H1 (cell line): ENCODE measurements at regions not wholly inside any gene's neighbourhood (a gene's known extent, or its start where the extent isn't known, plus 50 kb on each side); places are given as distances from the start of the nearest gene placed in this dataset.
"Not testable (repeated sequence)": the region's sequence is repeated elsewhere in the genome, so short reads cannot be mapped to it uniquely, and the experiment has no call there.

Experiments used
- CTCF ChIA-PET: fragments of 300-600 bp; sonication (Branson Sonifier 250); formaldehyde crosslinking; loops from one replicate; lab custom pipeline; 2021; ENCODE audit not compliant: partially characterized antibody; lab: Charles Lee
- POLR2A ChIA-PET: fragments of 300-600 bp; sonication (Branson Sonifier 250); formaldehyde crosslinking; loops from one replicate; lab custom pipeline; 2021; ENCODE audit warnings: inconsistent platforms; ENCODE audit not compliant: partially characterized antibody; lab: Charles Lee
- DNase-seq, 2 experiments: peaks; one replicate each; pipeline versions ENCODE4 v3.0.0 to v3.0.0-alpha.2; 2010 to 2022; ENCODE audit warnings: low spot score in 2 of 2, low read depth in 1 of 2, mixed read lengths in 1 of 2
- FAIRE-seq: peaks from 2 replicates; lab custom pipeline; 2011; peaks lifted over from hg19 to GRCh38; lab: Jason Lieb, UNC
- H2AFZ ChIP-seq: 2 replicates; pipeline ENCODE4 v1.8.1; 2012; ENCODE audit warnings: low read length, inconsistent platforms
- H2AK5ac ChIP-seq: 2 replicates; pipeline ENCODE4 v1.6.1; 2013; ENCODE audit warnings: low read depth, low read length
- H2BK120ac ChIP-seq: replicated peaks from 2 replicates; pipeline ENCODE3; 2013; ENCODE audit warnings: low read depth, low read length, inconsistent platforms
- H2BK12ac ChIP-seq: 2 replicates; pipeline ENCODE4 v1.6.1; 2013; ENCODE audit warnings: low read depth, low read length
- H2BK15ac ChIP-seq: 2 replicates; pipeline ENCODE4 v1.6.1; 2013; ENCODE audit warnings: low read length
- H2BK20ac ChIP-seq: 2 replicates; pipeline ENCODE4 v1.6.1; 2013; ENCODE audit warnings: low read length
- H2BK5ac ChIP-seq: 2 replicates; pipeline ENCODE4 v1.6.1; 2013; ENCODE audit warnings: low read depth, low read length
- H3K14ac ChIP-seq: 2 replicates; pipeline ENCODE4 v1.6.1; 2013; ENCODE audit warnings: inconsistent platforms; ENCODE audit not compliant: insufficient read length
- H3K18ac ChIP-seq: 2 replicates; pipeline ENCODE4 v1.6.1; 2013; ENCODE audit warnings: low read length; ENCODE audit errors: extremely low read depth
- H3K23ac ChIP-seq: 2 replicates; pipeline ENCODE4 v1.6.1; 2013; ENCODE audit warnings: inconsistent platforms; ENCODE audit not compliant: insufficient read length
- H3K23me2 ChIP-seq: 2 replicates; pipeline ENCODE4 v1.6.1; 2013; ENCODE audit warnings: low read depth, low read length
- H3K27ac ChIP-seq: 2 replicates; pipeline ENCODE4 v1.6.1; 2011; ENCODE audit warnings: low read depth, low read length, inconsistent platforms
- H3K27me3 ChIP-seq, 4 experiments: replicated peaks in 1 of 4; 1 replicate in 1 of 4; 2 replicates in 3 of 4; pipeline versions ENCODE4 v1.6.1 to v1.8.1; 2011 to 2013; ENCODE audit warnings: low read length in 3 of 4, mild to moderate bottlenecking in 3 of 4, inconsistent platforms in 2 of 4, mixed read lengths in 2 of 4, moderate library complexity in 1 of 4; ENCODE audit not compliant: control insufficient read depth in 3 of 4, insufficient read depth in 3 of 4; ENCODE audit errors: extremely low read depth in 1 of 4
- H3K36me3 ChIP-seq, 4 experiments: 2 replicates each; pipeline versions ENCODE4 v1.6.1 to v1.8.1; 2011 to 2013; ENCODE audit warnings: mild to moderate bottlenecking in 4 of 4, low read length in 3 of 4, moderate library complexity in 2 of 4, control low read depth in 1 of 4, inconsistent platforms in 1 of 4; ENCODE audit not compliant: insufficient read depth in 4 of 4, control insufficient read depth in 2 of 4
- H3K4ac ChIP-seq: replicated peaks from 2 replicates; pipeline ENCODE3; 2013; ENCODE audit warnings: low read length, low read depth, mixed read lengths, inconsistent platforms; ENCODE audit not compliant: insufficient read length
- H3K4me1 ChIP-seq, 4 experiments: replicated peaks in 1 of 4; 1 replicate in 1 of 4; 2 replicates in 3 of 4; pipeline versions ENCODE4 v1.6.1 to v1.8.1; 2011 to 2013; ENCODE audit warnings: low read length in 3 of 4, inconsistent platforms in 2 of 4, mixed read lengths in 1 of 4; ENCODE audit not compliant: insufficient read depth in 4 of 4, control insufficient read depth in 3 of 4
- H3K4me2 ChIP-seq, 2 experiments: 2 replicates each; pipeline versions ENCODE4 v1.6.1 to v1.8.1; 2011 to 2013; ENCODE audit warnings: low read depth in 2 of 2, low read length in 2 of 2, control low read depth in 1 of 2, inconsistent platforms in 1 of 2, mild to moderate bottlenecking in 1 of 2; ENCODE audit not compliant: insufficient read depth in 1 of 2
- H3K4me3 ChIP-seq, 4 experiments: fragments of 200-600, 300-600 bp in 1 of 4; sonication (generic), shearing (Covaris generic), sonication (Bioruptor Twin) in 1 of 4; 2 replicates each; pipeline versions ENCODE4 v1.5.1 to v1.8.1; 2011 to 2016; ENCODE audit warnings: low read length in 4 of 4, low read depth in 3 of 4, control low read depth in 2 of 4, inconsistent platforms in 2 of 4, mild to moderate bottlenecking in 2 of 4, mixed read lengths in 1 of 4, moderate library complexity in 1 of 4; ENCODE audit not compliant: insufficient read depth in 2 of 4; ENCODE audit errors: extremely low read depth in 1 of 4
- H3K56ac ChIP-seq: replicated peaks from 2 replicates; pipeline ENCODE3; 2013; ENCODE audit warnings: low read depth, mild to moderate bottlenecking, mixed read lengths, low read length, inconsistent platforms; ENCODE audit not compliant: insufficient read length
- H3K79me1 ChIP-seq: 2 replicates; pipeline ENCODE4 v1.6.1; 2013; ENCODE audit warnings: low read depth, low read length, control low read depth
- H3K79me2 ChIP-seq, 2 experiments: 2 replicates each; pipeline versions ENCODE4 v1.6.1 to v1.8.1; 2012 to 2013; ENCODE audit warnings: low read length in 2 of 2, mild to moderate bottlenecking in 2 of 2, inconsistent platforms in 1 of 2; ENCODE audit not compliant: insufficient read depth in 2 of 2, control insufficient read depth in 1 of 2
- H3K9ac ChIP-seq, 4 experiments: replicated peaks in 1 of 4; 1 replicate in 1 of 4; 2 replicates in 3 of 4; pipeline versions ENCODE4 v1.6.1 to v1.8.1; 2011 to 2013; ENCODE audit warnings: low read depth in 3 of 4, low read length in 3 of 4, control low read depth in 2 of 4, mild to moderate bottlenecking in 2 of 4, moderate library complexity in 2 of 4, inconsistent platforms in 1 of 4; ENCODE audit errors: extremely low read depth in 1 of 4
- H3K9me3 ChIP-seq, 2 experiments: 2 replicates each; pipeline versions ENCODE4 v1.6.1 to v1.8.1; 2012 to 2013; ENCODE audit warnings: mild to moderate bottlenecking in 2 of 2, moderate library complexity in 2 of 2, control low read depth in 1 of 2, inconsistent platforms in 1 of 2, low read depth in 1 of 2, low read length in 1 of 2, mixed read lengths in 1 of 2; ENCODE audit not compliant: insufficient read depth in 2 of 2
- H4K20me1 ChIP-seq, 2 experiments: replicated peaks in 1 of 2; 2 replicates each; pipeline versions ENCODE3 to v1.8.1; 2011 to 2013; ENCODE audit warnings: inconsistent platforms in 2 of 2, low read length in 2 of 2, mild to moderate bottlenecking in 1 of 2; ENCODE audit not compliant: insufficient read depth in 2 of 2, control insufficient read depth in 1 of 2
- H4K5ac ChIP-seq: 2 replicates; pipeline ENCODE4 v1.6.1; 2013; ENCODE audit warnings: low read length, low read depth, mixed read lengths, inconsistent platforms; ENCODE audit not compliant: insufficient read length
- H4K8ac ChIP-seq: 2 replicates; pipeline ENCODE4 v1.8.0; 2013; ENCODE audit warnings: mild to moderate bottlenecking, moderate library complexity, low read length, inconsistent platforms; ENCODE audit not compliant: insufficient read depth; ENCODE audit errors: extremely low read depth
- H4K91ac ChIP-seq: replicated peaks from 2 replicates; pipeline ENCODE3; 2013; ENCODE audit warnings: low read length, mixed read lengths, inconsistent platforms; ENCODE audit not compliant: insufficient read length
- ASH2L ChIP-seq: fragments of 200-600, 300-600 bp; sonication (generic); IDR thresholded peaks from one replicate; pipeline ENCODE4 v1.7.1; 2017; ENCODE audit warnings: low read length
- BRCA1 ChIP-seq: IDR thresholded peaks from 2 replicates; pipeline ENCODE4 v1.6.1; 2012; ENCODE audit warnings: low read depth, low read length, improper control_type of control experiment
- E2F6 ChIP-seq: IDR thresholded peaks from 2 replicates; pipeline ENCODE4 v1.6.1; 2012; ENCODE audit warnings: inconsistent platforms
- FOSL1 ChIP-seq: IDR thresholded peaks from 2 replicates; pipeline ENCODE4 v1.6.1; 2011; ENCODE audit warnings: mild to moderate bottlenecking, low read depth, low read length, moderate library complexity; ENCODE audit not compliant: insufficient read depth
- GABPA ChIP-seq: IDR thresholded peaks from 2 replicates; pipeline ENCODE4 v1.6.1; 2011; ENCODE audit warnings: mild to moderate bottlenecking, low read length, moderate library complexity, borderline replicate concordance; ENCODE audit not compliant: insufficient read depth
- GTF2F1 ChIP-seq: IDR thresholded peaks from 2 replicates; pipeline ENCODE4 v1.6.1; 2012; ENCODE audit warnings: low read depth, low read length, improper control_type of control experiment, borderline replicate concordance
- HDAC6 ChIP-seq: IDR thresholded peaks from one replicate; pipeline ENCODE4 v1.7.1; 2012; ENCODE audit warnings: low read depth, mild to moderate bottlenecking, inconsistent platforms, low read length, moderate library complexity
- JUND ChIP-seq: IDR thresholded peaks from 2 replicates; pipeline ENCODE4 v1.6.1; 2011; ENCODE audit warnings: mild to moderate bottlenecking, improper control_type of control experiment, low read length
- POU5F1 ChIP-seq: IDR thresholded peaks from 2 replicates; pipeline ENCODE4 v1.6.1; 2011; ENCODE audit warnings: low read depth, mild to moderate bottlenecking, low read length, moderate library complexity
- RFX5 ChIP-seq: IDR thresholded peaks from 2 replicates; pipeline ENCODE4 v1.6.1; 2011; ENCODE audit warnings: low read depth, low read length, improper control_type of control experiment, borderline replicate concordance
- WGBS, 2 experiments: shearing (Covaris generic) in 1 of 2; methylation state at CpG; one replicate each; pipeline versions ENCODE4 v1.1.6 to v1.1.7; 2013 to 2015; ENCODE audit warnings: low lambda C conversion rate in 2 of 2, mixed read lengths in 2 of 2, inconsistent platforms in 1 of 2, low coverage in 1 of 2, missing lambda C conversion rate in 1 of 2; ENCODE audit not compliant: insufficient replicate concordance in 2 of 2, insufficient coverage in 1 of 2, insufficient read length in 1 of 2; ENCODE audit errors: extremely low coverage in 1 of 2, missing lambda C conversion rate in 1 of 2; 5-methylcytosine and 5-hydroxymethylcytosine counted together

- TF ChIP-seq GABPA (no peak), E2F6 (no peak), HDAC6 (no peak), RFX5 (no peak), GTF2F1 (no peak), BRCA1 (no peak), POU5F1 (no peak), ASH2L (no peak), JUND (no peak), FOSL1 (no peak)
These were observed 107.2 kb downstream of the RNASET2 start (continued) for GRCh38 chr6:166848979-166849748.

- H3K79me2 ChIP-seq, CTCF ChIA-PET: not testable (repeated sequence)
- 77% methylated on average over 3 of the region's 3 CpGs; no CpG with 5 or more reads in 1 of the 2 experiments for WGBS, 2 experiments
These were observed 109.8 kb downstream of the RNASET2 start for GRCh38 chr6:166846446-166847142.

More at GRCh38 chr6:166846446-166847142, 109.8 kb downstream of the RNASET2 start:
- H4K91ac ChIP-seq, H4K5ac ChIP-seq, H2AK5ac ChIP-seq, H3K4me1 ChIP-seq, H2BK5ac ChIP-seq, H3K14ac ChIP-seq, H3K79me1 ChIP-seq, H4K20me1 ChIP-seq, H3K23me2 ChIP-seq, H3K4me2 ChIP-seq, H3K4me3 ChIP-seq, FAIRE-seq, H3K9ac ChIP-seq, H2AFZ ChIP-seq, H3K23ac ChIP-seq, H3K18ac ChIP-seq, H2BK12ac ChIP-seq, H3K4ac ChIP-seq, POLR2A ChIA-PET, H2BK15ac ChIP-seq, H2BK120ac ChIP-seq, H3K36me3 ChIP-seq, H3K27me3 ChIP-seq, DNase-seq, H3K27ac ChIP-seq, H3K9me3 ChIP-seq, H2BK20ac ChIP-seq, H3K56ac ChIP-seq, H4K8ac ChIP-seq: not testable (repeated sequence)
